Thymus (tissue), 11 donors: ENCODE measurements at regions not wholly inside any gene's neighbourhood (a gene's known extent, or its start where the extent isn't known, plus 50 kb on each side); places are given as distances from the start of the nearest gene placed in this dataset.

Experiments used
- DNase-seq, 9 donors: peaks; one replicate each; pipeline ENCODE4 v3.0.0-alpha.2; 2013; ENCODE audit warnings: low spot score in 9 of 9, low read depth in 6 of 9, missing footprints in 1 of 9
- H3K27ac ChIP-seq, 2 donors: one replicate each; pipeline ENCODE4 v1.5.1; 2013; ENCODE audit warnings: control low read depth in 1 of 2, low read depth in 1 of 2, low read length in 1 of 2, mild to moderate bottlenecking in 1 of 2, moderate library complexity in 1 of 2
- H3K27me3 ChIP-seq, 2 donors: one replicate each; pipeline ENCODE4 v1.5.1; 2013; ENCODE audit warnings: low read length in 1 of 2; ENCODE audit not compliant: control insufficient read depth in 2 of 2, insufficient read depth in 1 of 2
- H3K36me3 ChIP-seq, 2 donors: one replicate each; pipeline ENCODE4 v1.5.1; 2013; ENCODE audit warnings: low read length in 1 of 2, mild to moderate bottlenecking in 1 of 2, moderate library complexity in 1 of 2; ENCODE audit not compliant: control insufficient read depth in 2 of 2, insufficient read depth in 2 of 2
- H3K4me1 ChIP-seq, 2 donors: one replicate each; pipeline ENCODE4 v1.5.1; 2013; ENCODE audit warnings: low read length in 2 of 2; ENCODE audit not compliant: control insufficient read depth in 2 of 2, insufficient read depth in 2 of 2
- H3K4me3 ChIP-seq, 2 donors: one replicate each; pipeline ENCODE4 v1.5.1; 2013; ENCODE audit warnings: low read length in 2 of 2, control low read depth in 1 of 2, mild to moderate bottlenecking in 1 of 2
- H3K9me3 ChIP-seq, 2 donors: one replicate each; pipeline ENCODE4 v1.5.1; 2013; ENCODE audit warnings: low read length in 1 of 2, mild to moderate bottlenecking in 1 of 2; ENCODE audit not compliant: control insufficient read depth in 2 of 2, insufficient read depth in 1 of 2
- WGBS: extraction: QIAGEN DNeasy Blood & Tissue Kit; methylation state at CpG from one replicate; pipeline ENCODE4 v1.1.7; 2013; 5-methylcytosine and 5-hydroxymethylcytosine counted together
- donor health status: healthy.

GRCh38 chr21:27582246-27582947 lies 615.5 kb upstream of the ADAMTS5 start:
- 93% methylated on average over 2 of the region's 2 CpGs for WGBS
- DNase-seq = no peak
- no peak overlapping the region for H3K27ac ChIP-seq
- H3K4me3 ChIP-seq = no peak overlapping the region
- no peaks in the 10 kb centered on the region for H3K4me1 ChIP-seq
- H3K9me3 ChIP-seq = peaks cover 0 to 4% of the 10 kb centered on the region in 2 donors
- H3K36me3 ChIP-seq = no peaks in the 10 kb centered on the region
- no peaks in the 10 kb centered on the region for H3K27me3 ChIP-seq

- H3K36me3 ChIP-seq = no peaks in the 10 kb centered on the region
Observed at GRCh38 chr21:27581168-27581567, 614.3 kb upstream of the ADAMTS5 start.

GRCh38 chr21:27580276-27580675 lies 613.4 kb upstream of the ADAMTS5 start:
- Histone ChIP-seq H3K27me3 (no peaks in the 10 kb centered on the region), H3K4me3 (no peak overlapping the region), H3K4me1 (no peaks in the 10 kb centered on the region), H3K9me3 (peaks cover 0 to 4% of the 10 kb centered on the region in 2 donors), H3K36me3 (no peaks in the 10 kb centered on the region), H3K27ac (no peak overlapping the region)
- 84% methylated on average over 1 of the region's 1 CpG for WGBS
- DNase-seq = no peak

More at GRCh38 chr21:27581168-27581567, 614.3 kb upstream of the ADAMTS5 start:
- H3K9me3 ChIP-seq = peaks cover 0 to 4% of the 10 kb centered on the region in 2 donors
- no peaks in the 10 kb centered on the region for H3K4me1 ChIP-seq
- no peak for DNase-seq
- H3K27me3 ChIP-seq = no peaks in the 10 kb centered on the region
- 92% methylated on average over 4 of the region's 4 CpGs for WGBS
- no peak overlapping the region for H3K4me3 ChIP-seq
- no peak overlapping the region for H3K27ac ChIP-seq

GRCh38 chr21:27578741-27579265 lies 611.9 kb upstream of the ADAMTS5 start:
- H3K4me1 ChIP-seq = no peaks in the 10 kb centered on the region
- no peak overlapping the region for H3K4me3 ChIP-seq
- no peak overlapping the region for H3K27ac ChIP-seq
- H3K9me3 ChIP-seq = peaks cover 0 to 4% of the 10 kb centered on the region in 2 donors
- H3K27me3 ChIP-seq = no peaks in the 10 kb centered on the region
- 94% methylated on average over 6 of the region's 6 CpGs for WGBS
- no peaks in the 10 kb centered on the region for H3K36me3 ChIP-seq
- DNase-seq = no peak

GRCh38 chr21:27572696-27573095 lies 605.8 kb upstream of the ADAMTS5 start:
- Histone ChIP-seq H3K4me3 (no peak overlapping the region), H3K9me3 (no peaks in the 10 kb centered on the region), H3K36me3 (no peaks in the 10 kb centered on the region), H3K27ac (no peak overlapping the region), H3K4me1 (no peaks in the 10 kb centered on the region), H3K27me3 (no peaks in the 10 kb centered on the region)
- DNase-seq = no peak
- WGBS = 93% methylated on average over 2 of the region's 2 CpGs

GRCh38 chr21:27571706-27572105 lies 604.8 kb upstream of the ADAMTS5 start:
- H3K27ac ChIP-seq = no peak overlapping the region
- no peak overlapping the region for H3K4me3 ChIP-seq
- no peaks in the 10 kb centered on the region for H3K36me3 ChIP-seq
- DNase-seq = no peak
- H3K27me3 ChIP-seq = no peaks in the 10 kb centered on the region
- no peaks in the 10 kb centered on the region for H3K4me1 ChIP-seq
- no peaks in the 10 kb centered on the region for H3K9me3 ChIP-seq

GRCh38 chr21:27570306-27570868 lies 603.5 kb upstream of the ADAMTS5 start:
- 74% methylated on average over 2 of the region's 2 CpGs for WGBS

GRCh38 chr21:27569831-27570230 lies 602.9 kb upstream of the ADAMTS5 start:
- no peaks in the 10 kb centered on the region for H3K4me1 ChIP-seq
- H3K27me3 ChIP-seq = no peaks in the 10 kb centered on the region
- no peaks in the 10 kb centered on the region for H3K9me3 ChIP-seq
- 67% methylated on average over 2 of the region's 2 CpGs for WGBS
- no peaks in the 10 kb centered on the region for H3K36me3 ChIP-seq
- H3K4me3 ChIP-seq = no peak overlapping the region
- H3K27ac ChIP-seq = no peak overlapping the region
- no peak for DNase-seq

More at GRCh38 chr21:27570306-27570868, 603.5 kb upstream of the ADAMTS5 start:
- Histone ChIP-seq H3K27ac (no peak overlapping the region), H3K9me3 (no peaks in the 10 kb centered on the region), H3K4me3 (no peak overlapping the region), H3K36me3 (no peaks in the 10 kb centered on the region), H3K27me3 (no peaks in the 10 kb centered on the region), H3K4me1 (no peaks in the 10 kb centered on the region)
- DNase-seq = no peak

GRCh38 chr21:27569091-27569490 lies 602.2 kb upstream of the ADAMTS5 start:
- Histone ChIP-seq H3K4me3 (no peak overlapping the region), H3K27ac (no peak overlapping the region), H3K27me3 (no peaks in the 10 kb centered on the region), H3K36me3 (no peaks in the 10 kb centered on the region), H3K4me1 (no peaks in the 10 kb centered on the region), H3K9me3 (no peaks in the 10 kb centered on the region)
- 88% methylated on average over 2 of the region's 2 CpGs for WGBS
- no peak for DNase-seq
